ENCODE measurements at regions not wholly inside any gene's neighbourhood (a gene's known extent, or its start where the extent isn't known, plus 50 kb on each side); places are given as distances from the start of the nearest gene placed in this dataset.
A peak's percentile ranks its signal among the peaks of the same experiment; 100 is the strongest.

DNA sequence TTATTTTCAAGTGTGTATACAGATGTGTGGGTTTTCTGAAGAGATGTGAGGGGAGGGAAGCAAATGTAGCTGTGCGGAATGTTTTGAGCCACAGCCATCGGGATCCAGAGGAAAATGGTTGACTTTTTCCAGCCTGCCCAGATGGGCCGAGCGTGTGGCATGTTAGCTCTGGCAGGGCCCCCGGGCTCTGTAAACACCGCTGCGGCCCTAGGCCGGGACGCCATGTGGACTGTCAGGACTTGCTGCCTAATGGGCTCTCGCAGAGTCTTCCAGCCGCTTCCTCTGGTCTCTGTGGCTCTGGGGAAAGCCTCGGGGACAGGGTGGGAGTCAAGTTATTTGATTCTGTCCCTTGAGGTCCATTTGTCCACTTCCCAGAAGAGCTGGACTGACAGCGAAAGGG, 109.6 kb upstream of the PTCH1 start:
- ChIA-PET CTCF (no interaction called here), POLR2A (ENCODE audit: unreplicated experiment) (no interaction called here)
- Histone ChIP-seq H3K4me3 (ENCODE audit: low read length) (no peak overlapping the region), H3K9ac (ENCODE audit: low read length) (no peak overlapping the region), H2AFZ (ENCODE audit: low read length) (no peak overlapping the region), H3K79me2 (ENCODE audit: low read length) (no peaks in the 10 kb centered on the region), H3K9me2 (replicated peaks; ENCODE audit: low read length) (no peaks in the 10 kb centered on the region), H3K27me3 (ENCODE audit: low read length) (peaks cover 10% of the 10 kb centered on the region), H3F3A (ENCODE audit: low read length, unreplicated experiment) (no peaks in the 10 kb centered on the region), H3K36me3 (ENCODE audit: low read depth, low read length) (no peaks in the 10 kb centered on the region), H3K4me2 (ENCODE audit: low read length) (no peak overlapping the region), H4K20me1 (ENCODE audit: low read length) (no peaks in the 10 kb centered on the region), H3K4me1 (ENCODE audit: insufficient read depth, low read length) (peaks cover 11% of the 10 kb centered on the region), H3K27ac (ENCODE audit: low read length) (no peak overlapping the region), H3K9me3 (ENCODE audit: low read length) (no peaks in the 10 kb centered on the region)
- ATAC-seq, result no peak
- intact Hi-C loops (cut with micrococcal nuclease), result loop anchor here (10.0 kb wide), 1 partner anchor 112 kb away; the partner anchor contains the start of gene PTCH1
- BruUV-seq (replicated peaks), result no TSS peak
- DNase-seq, result no peak
- TF ChIP-seq EZH2 (IDR thresholded peaks at IDR 0.05; ENCODE audit: low read length, unreplicated experiment) (no peak), CTCF (conservative IDR thresholded peaks at IDR 0.05; ENCODE audit: low read depth, low read length) (no peak), EZH2phosphoT487 (IDR thresholded peaks at IDR 0.05; ENCODE audit: borderline replicate concordance, low read length) (no peak)

DNA sequence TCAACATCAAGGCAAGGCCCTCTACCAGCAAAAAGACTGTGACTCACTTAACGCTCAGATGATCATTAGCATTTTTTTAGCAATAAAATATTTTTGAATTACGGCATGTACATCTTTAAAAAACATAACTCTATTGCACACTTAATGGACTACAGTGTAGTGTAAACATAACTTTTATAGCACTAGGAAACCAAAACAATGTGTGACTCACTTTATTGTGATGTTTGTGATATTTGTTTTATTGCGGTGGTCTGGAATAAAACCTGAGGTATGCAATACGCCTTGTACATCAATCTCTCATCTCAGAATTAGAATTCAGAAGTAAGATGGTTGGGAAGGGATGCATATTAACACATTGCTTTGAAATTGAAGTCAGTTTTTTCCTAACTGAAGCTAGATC, 106.9 kb upstream of the PTCH1 start:
- Histone ChIP-seq H3K27me3 (ENCODE audit: low read length) (peaks cover 13% of the 10 kb centered on the region; the same call in 1 of the 2 replicates), H3K4me1 (ENCODE audit: insufficient read depth, low read length) (peaks cover 11% of the 10 kb centered on the region), H2AFZ (ENCODE audit: low read length) (no peak overlapping the region), H3K79me2 (ENCODE audit: low read length) (no peaks in the 10 kb centered on the region), H3K27ac (ENCODE audit: low read length) (no peak overlapping the region), H4K20me1 (ENCODE audit: low read length) (no peaks in the 10 kb centered on the region), H3K4me2 (ENCODE audit: low read length) (0 out of 2 replicates have a peak overlapping the region, but pooled peaks have one; percentile 19), H3K36me3 (ENCODE audit: low read depth, low read length) (no peaks in the 10 kb centered on the region), H3K9ac (ENCODE audit: low read length) (no peak overlapping the region), H3K9me2 (replicated peaks; ENCODE audit: low read length) (no peaks in the 10 kb centered on the region), H3F3A (ENCODE audit: low read length, unreplicated experiment) (no peaks in the 10 kb centered on the region), H3K9me3 (ENCODE audit: low read length) (no peaks in the 10 kb centered on the region), H3K4me3 (ENCODE audit: low read length) (no peak overlapping the region)
- TF ChIP-seq CTCF (conservative IDR thresholded peaks at IDR 0.05; ENCODE audit: low read depth, low read length), result no peak
- TF ChIP-seq EZH2phosphoT487 (IDR thresholded peaks at IDR 0.05; ENCODE audit: borderline replicate concordance, low read length), result no peak
- no peak for TF ChIP-seq EZH2 (IDR thresholded peaks at IDR 0.05; ENCODE audit: low read length, unreplicated experiment)
- POLR2A ChIA-PET (ENCODE audit: unreplicated experiment), result no interaction called here
- peak; percentile 90 for ATAC-seq
- intact Hi-C loops (cut with micrococcal nuclease), result loop anchor here (10.0 kb wide), 1 partner anchor 109 kb away; the partner anchor contains the start of gene PTCH1
- DNase-seq, result peak; percentile 71
- CTCF ChIA-PET, result no interaction called here
- BruUV-seq (replicated peaks), result no TSS peak

GRCh38 chr9:95620722-95621121, 104.0 kb upstream of the PTCH1 start:
- peaks cover 23% of the 10 kb centered on the region; the same call in 1 of the 2 replicates for H3K27me3 ChIP-seq (ENCODE audit: low read length)
- no peaks in the 10 kb centered on the region for H3K79me2 ChIP-seq (ENCODE audit: low read length)
- POLR2A ChIA-PET (ENCODE audit: unreplicated experiment), result no interaction called here
- peaks cover 11% of the 10 kb centered on the region for H3K4me1 ChIP-seq (ENCODE audit: insufficient read depth, low read length)
- TF ChIP-seq CTCF (conservative IDR thresholded peaks at IDR 0.05; ENCODE audit: low read depth, low read length) (no peak), EZH2phosphoT487 (IDR thresholded peaks at IDR 0.05; ENCODE audit: borderline replicate concordance, low read length) (no peak), EZH2 (IDR thresholded peaks at IDR 0.05; ENCODE audit: low read length, unreplicated experiment) (no peak)
- ATAC-seq (no peak), DNase-seq (no peak)
- no peak overlapping the region for H3K4me3 ChIP-seq (ENCODE audit: low read length)
- no TSS peak for BruUV-seq (replicated peaks)
- no peak overlapping the region for H3K4me2 ChIP-seq (ENCODE audit: low read length)
- CTCF ChIA-PET, result no interaction called here
- intact Hi-C loops (cut with micrococcal nuclease), result loop anchor here (10.0 kb wide), 1 partner anchor 106 kb away; the partner anchor contains the start of gene PTCH1
- H3K27ac ChIP-seq (ENCODE audit: low read length), result no peak overlapping the region
- no peak overlapping the region for H2AFZ ChIP-seq (ENCODE audit: low read length)
- H3F3A ChIP-seq (ENCODE audit: low read length, unreplicated experiment), result no peaks in the 10 kb centered on the region
- H3K9me2 ChIP-seq (replicated peaks; ENCODE audit: low read length), result no peaks in the 10 kb centered on the region
- no peaks in the 10 kb centered on the region for H4K20me1 ChIP-seq (ENCODE audit: low read length)
- H3K9ac ChIP-seq (ENCODE audit: low read length), result no peak overlapping the region
- no peaks in the 10 kb centered on the region for H3K36me3 ChIP-seq (ENCODE audit: low read depth, low read length)
- no peaks in the 10 kb centered on the region for H3K9me3 ChIP-seq (ENCODE audit: low read length)

Measured in PC-3 (cell line).